CD4-positive, alpha-beta T cell (primary cell): ENCODE measurements at regions not wholly inside any gene's neighbourhood (a gene's known extent, or its start where the extent isn't known, plus 50 kb on each side); places are given as distances from the start of the nearest gene placed in this dataset.

Source experiments
- ATAC-seq: fragments of 200-7000 bp; cut with Tn5 transposase; one replicate; pipeline ENCODE4 v1.10.0; 2022; ENCODE audit warnings: mild to moderate bottlenecking; ENCODE audit not compliant: poor library complexity
- CTCF ChIA-PET: fragments of 350-600 bp; sonication (Branson Sonifier 250); formaldehyde crosslinking; loops from one replicate; lab custom pipeline; 2021; ENCODE audit warnings: antibody characterized with exemption, inconsistent platforms; lab: Charles Lee
- POLR2A ChIA-PET: fragments of 350-600 bp; sonication (Branson Sonifier 250); formaldehyde crosslinking; loops from one replicate; lab custom pipeline; 2021; ENCODE audit warnings: antibody characterized with exemption, inconsistent platforms; lab: Charles Lee
- DNase-seq, 14 experiments: peaks; one replicate each; pipeline ENCODE4 v3.0.0-alpha.2; 2013 to 2020; ENCODE audit warnings: mixed read lengths in 2 of 14
- H3K27ac ChIP-seq, 2 donors: one replicate each; pipeline versions ENCODE4 v1.5.1 to v1.7.0; 2013; ENCODE audit warnings: low read length in 2 of 2, low read depth in 1 of 2, mild to moderate bottlenecking in 1 of 2
- H3K27me3 ChIP-seq, 2 experiments: 1 replicate in 1 of 2; 2 replicates in 1 of 2; pipeline versions ENCODE4 v1.6.1 to v1.7.0; 2013; ENCODE audit warnings: low read length in 2 of 2, control low read depth in 1 of 2, mild to moderate bottlenecking in 1 of 2, moderate library complexity in 1 of 2; ENCODE audit not compliant: insufficient read depth in 2 of 2, control insufficient read depth in 1 of 2
- H3K36me3 ChIP-seq: one replicate; pipeline ENCODE4 v1.6.1; 2013; ENCODE audit warnings: low read length, control low read depth; ENCODE audit not compliant: insufficient read depth
- H3K4me1 ChIP-seq: one replicate; pipeline ENCODE4 v1.6.1; 2013; ENCODE audit warnings: low read length, control low read depth; ENCODE audit not compliant: insufficient read depth
- H3K4me3 ChIP-seq: one replicate; pipeline ENCODE4 v1.5.1; 2013; ENCODE audit warnings: mild to moderate bottlenecking, low read length, moderate library complexity
- H3K9me3 ChIP-seq, 2 experiments: 1 replicate in 1 of 2; 2 replicates in 1 of 2; pipeline versions ENCODE4 v1.6.1 to v1.7.0; 2013; ENCODE audit warnings: low read length in 2 of 2, mild to moderate bottlenecking in 2 of 2, control low read depth in 1 of 2, moderate library complexity in 1 of 2; ENCODE audit not compliant: control insufficient read depth in 1 of 2, insufficient read depth in 1 of 2
- H3K27ac Mint-ChIP-seq: one replicate; pipeline ENCODE4 v1.8.0; 2020; ENCODE audit warnings: mixed read lengths
- H3K27me3 Mint-ChIP-seq: one replicate; pipeline ENCODE4 v1.8.0; 2021; ENCODE audit warnings: mixed read lengths
- H3K36me3 Mint-ChIP-seq: one replicate; pipeline ENCODE4 v1.8.0; 2021; ENCODE audit warnings: low read depth, mixed read lengths
- H3K4me1 Mint-ChIP-seq: one replicate; pipeline ENCODE4 v1.8.0; 2021; ENCODE audit warnings: low read depth, mixed read lengths
- H3K4me3 Mint-ChIP-seq: one replicate; pipeline ENCODE4 v1.8.0; 2020; ENCODE audit warnings: mild to moderate bottlenecking, mixed read lengths
- H3K9me3 Mint-ChIP-seq: one replicate; pipeline ENCODE4 v1.8.0; 2020; ENCODE audit warnings: mixed read lengths
- intact Hi-C, 2 experiments: fragments of 100-400 bp; cut with DNase I in 1 of 2; cut with micrococcal nuclease in 1 of 2; formaldehyde crosslinking; loops; one replicate each; pipeline versions ENCODE4 v1.15.1 to v1.9.0; 2023 to 2025; cut with DNase I, micrococcal nuclease
- TF ChIP-seq, protein P1 (sequence below): fragments of 200-600 bp; IDR thresholded peaks from one replicate; pipeline ENCODE4 v1.8.0; 2022; ENCODE audit warnings: antibody characterized with exemption, mild to moderate bottlenecking

DNA sequence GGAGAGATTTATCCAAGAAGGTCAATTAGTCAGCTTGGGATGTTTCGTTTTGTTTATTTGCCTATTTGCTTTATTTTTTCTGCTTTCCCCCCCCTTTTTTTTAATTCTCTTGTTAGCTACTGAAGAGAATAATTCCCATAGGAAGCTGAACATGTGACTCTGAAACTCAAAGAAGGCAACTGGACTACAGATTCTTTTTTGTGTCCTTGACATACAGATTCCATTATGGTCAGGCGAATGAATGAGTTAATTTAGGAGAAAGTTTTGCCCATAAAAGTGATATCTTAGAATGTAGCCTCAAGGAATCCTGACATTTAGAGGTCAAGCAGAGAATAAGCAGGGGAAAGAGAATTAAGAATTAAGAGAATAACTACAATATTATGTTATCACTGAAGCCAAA is 514.2 kb upstream of the LINC00305 start:
- no peak overlapping the region for H3K4me3 ChIP-seq
- TF ChIP-seq, protein P1, sequence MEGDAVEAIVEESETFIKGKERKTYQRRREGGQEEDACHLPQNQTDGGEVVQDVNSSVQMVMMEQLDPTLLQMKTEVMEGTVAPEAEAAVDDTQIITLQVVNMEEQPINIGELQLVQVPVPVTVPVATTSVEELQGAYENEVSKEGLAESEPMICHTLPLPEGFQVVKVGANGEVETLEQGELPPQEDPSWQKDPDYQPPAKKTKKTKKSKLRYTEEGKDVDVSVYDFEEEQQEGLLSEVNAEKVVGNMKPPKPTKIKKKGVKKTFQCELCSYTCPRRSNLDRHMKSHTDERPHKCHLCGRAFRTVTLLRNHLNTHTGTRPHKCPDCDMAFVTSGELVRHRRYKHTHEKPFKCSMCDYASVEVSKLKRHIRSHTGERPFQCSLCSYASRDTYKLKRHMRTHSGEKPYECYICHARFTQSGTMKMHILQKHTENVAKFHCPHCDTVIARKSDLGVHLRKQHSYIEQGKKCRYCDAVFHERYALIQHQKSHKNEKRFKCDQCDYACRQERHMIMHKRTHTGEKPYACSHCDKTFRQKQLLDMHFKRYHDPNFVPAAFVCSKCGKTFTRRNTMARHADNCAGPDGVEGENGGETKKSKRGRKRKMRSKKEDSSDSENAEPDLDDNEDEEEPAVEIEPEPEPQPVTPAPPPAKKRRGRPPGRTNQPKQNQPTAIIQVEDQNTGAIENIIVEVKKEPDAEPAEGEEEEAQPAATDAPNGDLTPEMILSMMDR, result no peak
- no peak overlapping the region for H3K4me3 Mint-ChIP-seq
- H3K9me3 ChIP-seq, result no peaks in the 10 kb centered on the region
- no peaks in the 10 kb centered on the region for H3K36me3 ChIP-seq
- ATAC-seq (no peak), DNase-seq (no peak)
- ChIA-PET CTCF (no interaction called here), POLR2A (no interaction called here)
- no peak overlapping the region for H3K27ac Mint-ChIP-seq
- H3K27me3 Mint-ChIP-seq, result no peaks in the 10 kb centered on the region
- no peaks in the 10 kb centered on the region for H3K36me3 Mint-ChIP-seq
- H3K4me1 ChIP-seq, result no peaks in the 10 kb centered on the region
- H3K4me1 Mint-ChIP-seq, result no peaks in the 10 kb centered on the region
- H3K27ac ChIP-seq, result no peak overlapping the region
- intact Hi-C loops, result no loop called here
- no peaks in the 10 kb centered on the region for H3K27me3 ChIP-seq
- H3K9me3 Mint-ChIP-seq, result peaks cover 7% of the 10 kb centered on the region

DNA sequence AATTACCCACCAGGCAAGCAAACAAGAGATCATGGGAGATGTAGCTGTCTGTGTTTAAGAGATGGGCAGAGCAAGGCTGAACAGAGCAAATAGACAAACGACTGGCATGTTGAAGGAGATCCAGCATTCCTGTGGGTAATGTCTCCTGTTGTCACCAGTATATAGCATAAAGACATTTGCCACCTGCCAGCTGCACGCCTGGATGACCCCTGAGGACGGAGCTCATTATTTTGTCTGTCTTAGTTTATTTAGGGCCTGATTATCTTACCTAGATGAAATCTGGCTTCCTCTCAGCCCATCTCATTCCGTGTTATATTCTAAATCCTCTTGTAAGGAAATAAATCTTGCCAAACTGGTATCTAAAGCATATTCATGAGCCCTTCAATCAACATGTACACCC is 510.3 kb upstream of the LINC00305 start:
- Histone ChIP-seq H3K27me3 (no peaks in the 10 kb centered on the region), H3K36me3 (no peaks in the 10 kb centered on the region), H3K4me1 (no peaks in the 10 kb centered on the region), H3K9me3 (peaks cover 0 to 4% of the 10 kb centered on the region in 2 experiments), H3K27ac (no peak overlapping the region), H3K4me3 (no peak overlapping the region)
- ATAC-seq (no peak), DNase-seq (no peak)
- Mint-ChIP-seq H3K4me3 (no peak overlapping the region), H3K9me3 (peaks cover 7% of the 10 kb centered on the region), H3K27me3 (no peaks in the 10 kb centered on the region), H3K27ac (no peak overlapping the region), H3K4me1 (no peaks in the 10 kb centered on the region), H3K36me3 (no peaks in the 10 kb centered on the region)
- TF ChIP-seq, protein P1, result no peak
- ChIA-PET CTCF (no interaction called here), POLR2A (no interaction called here)
- intact Hi-C loops, result no loop called here

DNA sequence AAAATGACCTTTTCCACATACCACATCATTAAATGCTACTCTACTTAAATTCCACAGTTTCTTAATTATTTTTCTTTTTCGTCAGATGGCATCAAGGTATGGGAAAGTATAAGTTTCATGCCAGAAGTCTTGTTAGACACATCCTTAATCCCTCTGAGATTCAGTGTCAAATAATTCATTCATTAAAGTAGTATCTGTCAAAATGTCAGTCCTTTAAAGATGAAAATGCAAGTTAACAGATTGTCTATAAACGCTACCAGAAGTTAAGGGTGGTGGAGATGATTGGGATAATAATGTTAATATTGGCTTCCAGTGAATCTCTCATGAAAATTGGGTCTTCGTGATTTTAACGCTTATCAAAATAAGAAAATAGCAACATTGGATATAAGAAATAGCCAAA is 504.2 kb upstream of the LINC00305 start:
- Histone ChIP-seq H3K27ac (no peak overlapping the region), H3K27me3 (no peaks in the 10 kb centered on the region), H3K9me3 (peaks cover 0 to 8% of the 10 kb centered on the region in 2 experiments), H3K4me3 (no peak overlapping the region), H3K36me3 (no peaks in the 10 kb centered on the region), H3K4me1 (no peaks in the 10 kb centered on the region)
- DNase-seq (no peak), ATAC-seq (no peak)
- Mint-ChIP-seq H3K9me3 (peaks cover 3% of the 10 kb centered on the region), H3K4me3 (no peak overlapping the region), H3K4me1 (no peaks in the 10 kb centered on the region), H3K36me3 (no peaks in the 10 kb centered on the region), H3K27ac (no peak overlapping the region), H3K27me3 (no peaks in the 10 kb centered on the region)
- CTCF ChIA-PET, result no interaction called here
- TF ChIP-seq, protein P1, result no peak
- intact Hi-C loops, result no loop called here
- POLR2A ChIA-PET, result no interaction called here
